Activated B cell treated with CpG ODN at 0.5 μM for 24 hours (primary cell): ENCODE measurements at regions not wholly inside any gene's neighbourhood (a gene's known extent, or its start where the extent isn't known, plus 50 kb on each side); places are given as distances from the start of the nearest gene placed in this dataset.
"Not testable (repeated sequence)": the region's sequence is repeated elsewhere in the genome, so short reads cannot be mapped to it uniquely, and the experiment has no call there.

Experiments
- ATAC-seq: fragments of 200-7000 bp; cut with Tn5 transposase; one replicate; pipeline ENCODE4 v1.10.0; 2021; ENCODE audit warnings: low read depth, mild to moderate bottlenecking, moderate library complexity
- CTCF ChIA-PET: fragments of 350-600 bp; sonication (Branson Sonifier 250); formaldehyde crosslinking; loops from one replicate; lab custom pipeline; 2021; ENCODE audit warnings: antibody characterized with exemption; lab: Charles Lee
- POLR2A ChIA-PET: fragments of 350-600 bp; sonication (Branson Sonifier 250); formaldehyde crosslinking; loops from one replicate; lab custom pipeline; 2021; ENCODE audit warnings: antibody characterized with exemption; lab: Charles Lee
- DNase-seq: peaks from one replicate; pipeline ENCODE4 v3.0.0; 2022
- H3K27ac Mint-ChIP-seq: one replicate; pipeline ENCODE4 v1.8.0; 2020; ENCODE audit warnings: mixed read lengths
- H3K27me3 Mint-ChIP-seq: one replicate; pipeline ENCODE4 v1.8.0; 2021; ENCODE audit warnings: mixed read lengths
- H3K36me3 Mint-ChIP-seq: one replicate; pipeline ENCODE4 v1.8.0; 2021; ENCODE audit warnings: low read depth, mixed read lengths
- H3K4me1 Mint-ChIP-seq: one replicate; pipeline ENCODE4 v1.8.0; 2021; ENCODE audit warnings: mixed read lengths
- H3K4me3 Mint-ChIP-seq: one replicate; pipeline ENCODE4 v1.8.0; 2020; ENCODE audit warnings: mild to moderate bottlenecking, mixed read lengths
- H3K9me3 Mint-ChIP-seq: one replicate; pipeline ENCODE4 v1.8.0; 2020; ENCODE audit warnings: mixed read lengths
- CTCF ChIP-seq: fragments of 200-600 bp; IDR thresholded peaks from one replicate; pipeline ENCODE4 v1.8.0; 2022; ENCODE audit warnings: antibody characterized with exemption, mild to moderate bottlenecking
- intact Hi-C: fragments of 100-400 bp; cut with micrococcal nuclease; formaldehyde crosslinking; loops from one replicate; pipeline ENCODE4 v1.15.1; 2024

DNA sequence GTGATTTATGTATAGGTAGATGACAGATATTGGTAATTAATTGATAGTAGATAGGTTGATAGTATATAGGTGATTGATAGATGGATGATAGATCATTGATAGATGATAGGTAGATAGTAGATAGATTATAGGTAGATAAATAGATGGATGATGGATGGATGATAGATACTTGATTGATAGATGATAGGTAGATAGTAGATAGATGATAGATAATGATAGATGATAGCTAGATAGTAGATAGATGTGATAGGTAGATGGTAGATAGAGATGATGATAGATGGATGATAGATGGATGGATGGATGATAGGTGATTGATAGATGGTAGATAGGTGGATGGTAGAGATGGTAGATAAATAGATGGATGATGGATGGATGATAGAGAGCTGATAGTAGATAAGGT lies 62.0 kb upstream of the SAMD11 start:
- no peak overlapping the region for H3K27ac Mint-ChIP-seq
- TF ChIP-seq CTCF = no peak
- H3K36me3 Mint-ChIP-seq = no peaks in the 10 kb centered on the region
- DNase-seq = no peak
- ChIA-PET CTCF (no interaction called here), POLR2A (no interaction called here)
- H3K9me3 Mint-ChIP-seq = no peaks in the 10 kb centered on the region
- no peak for ATAC-seq
- peaks cover 35% of the 10 kb centered on the region for H3K4me1 Mint-ChIP-seq
- H3K27me3 Mint-ChIP-seq = peaks cover 21% of the 10 kb centered on the region
- H3K4me3 Mint-ChIP-seq = no peak overlapping the region
- intact Hi-C loops = no loop called here

- peaks cover 21% of the 10 kb centered on the region for H3K27me3 Mint-ChIP-seq
- intact Hi-C loops, H3K36me3 Mint-ChIP-seq, ATAC-seq, H3K4me3 Mint-ChIP-seq, H3K9me3 Mint-ChIP-seq, H3K27ac Mint-ChIP-seq, DNase-seq, POLR2A ChIA-PET, CTCF ChIA-PET: not testable (repeated sequence)
- H3K4me1 Mint-ChIP-seq = peaks cover 43% of the 10 kb centered on the region
Measured at GRCh38 chr1:862601-863000, 61.1 kb upstream of the SAMD11 start.

DNA sequence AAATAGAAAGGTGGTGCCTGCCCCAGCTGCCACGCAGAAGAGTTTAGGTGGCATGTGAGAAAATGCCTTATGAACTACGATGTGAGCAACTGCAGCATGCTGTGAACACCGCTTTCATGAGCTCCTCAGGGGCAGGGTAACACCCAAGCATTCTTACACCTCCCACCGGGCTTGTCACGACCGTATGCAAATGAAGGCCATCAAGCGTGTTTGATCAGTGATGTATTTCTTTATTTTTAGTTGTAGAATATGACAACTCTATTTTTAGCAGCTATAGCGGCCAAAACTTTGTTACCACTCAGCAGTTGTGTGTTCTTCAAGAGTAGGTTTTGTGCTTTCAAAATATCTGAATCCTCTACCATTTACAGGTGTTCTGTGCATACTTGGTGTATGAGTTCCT lies 58.1 kb upstream of the SAMD11 start:
- ATAC-seq (peak; percentile 89), DNase-seq (peak; percentile 31)
- intact Hi-C loops, H3K9me3 Mint-ChIP-seq, H3K36me3 Mint-ChIP-seq, CTCF ChIA-PET: not testable (repeated sequence)
- H3K4me3 Mint-ChIP-seq = peak overlapping the region; percentile 71
- H3K4me1 Mint-ChIP-seq = peaks cover 38% of the 10 kb centered on the region
- POLR2A ChIA-PET = interaction anchor here (1.1 kb wide), 1 partner anchor 87 kb away, joined by 5 read pairs; no protein-coding TSS in a partner anchor
- H3K27me3 Mint-ChIP-seq = peaks cover 18% of the 10 kb centered on the region
- H3K27ac Mint-ChIP-seq = peak overlapping the region; percentile 59

DNA sequence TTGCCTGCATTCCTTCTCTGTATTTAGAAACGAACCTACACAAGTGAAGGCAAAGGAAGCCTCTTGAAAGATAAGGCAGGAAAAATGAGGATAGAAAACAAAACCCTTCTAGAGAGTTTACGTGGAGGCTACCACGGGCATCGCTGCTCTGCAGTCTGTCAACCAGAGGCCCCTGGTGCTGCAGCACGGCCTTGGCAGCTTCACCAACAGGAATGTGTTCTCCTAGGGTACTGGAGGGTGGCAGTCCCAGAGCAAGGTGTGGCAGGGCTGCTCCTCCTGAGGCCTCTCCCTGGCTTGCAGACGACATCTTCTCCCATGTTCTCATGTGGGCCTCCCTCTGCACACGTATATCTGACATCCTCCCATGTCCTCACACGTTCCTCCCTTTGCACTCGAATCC lies 57.6 kb upstream of the SAMD11 start:
- ATAC-seq = no peak

DNA sequence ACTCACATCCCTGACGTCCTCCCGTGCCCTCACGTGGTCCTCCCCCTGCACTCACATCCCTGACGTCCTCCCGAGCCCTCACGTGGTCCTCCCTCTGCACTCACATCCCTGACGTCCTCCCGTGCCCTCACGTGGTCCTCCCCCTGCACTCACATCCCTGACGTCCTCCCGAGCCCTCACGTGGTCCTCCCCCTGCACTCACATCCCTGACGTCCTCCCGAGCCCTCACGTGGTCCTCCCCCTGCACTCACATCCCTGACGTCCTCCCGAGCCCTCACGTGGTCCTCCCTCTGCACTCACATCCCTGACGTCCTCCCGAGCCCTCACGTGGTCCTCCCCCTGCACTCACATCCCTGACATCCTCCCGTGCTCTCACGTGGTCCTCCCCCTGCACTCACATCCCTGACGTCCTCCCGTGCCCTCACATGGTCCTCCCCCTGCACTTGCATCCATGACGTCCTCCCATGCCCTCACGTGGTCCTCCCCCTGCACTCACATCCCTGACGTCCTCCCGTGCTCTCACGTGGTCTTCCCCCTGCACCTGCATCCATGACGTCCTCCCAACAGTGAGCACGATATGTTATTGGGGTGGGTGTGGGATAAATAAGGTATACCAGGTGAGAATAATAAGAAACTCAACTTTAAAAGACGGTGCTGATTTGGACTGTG lies 57.0 kb upstream of the SAMD11 start:
- H3K27me3 Mint-ChIP-seq = peaks cover 17% of the 10 kb centered on the region
- H3K27ac Mint-ChIP-seq, ATAC-seq, intact Hi-C loops, H3K9me3 Mint-ChIP-seq, H3K36me3 Mint-ChIP-seq, H3K4me3 Mint-ChIP-seq, POLR2A ChIA-PET, DNase-seq, CTCF ChIA-PET: not testable (repeated sequence)
- H3K4me1 Mint-ChIP-seq = peaks cover 39% of the 10 kb centered on the region

More for the DNA sequence above, 57.6 kb upstream of the SAMD11 start:
- Mint-ChIP-seq H3K4me3 (peak overlapping the region; percentile 71), H3K36me3 (no peaks in the 10 kb centered on the region), H3K9me3 (no peaks in the 10 kb centered on the region), H3K27me3 (peaks cover 17% of the 10 kb centered on the region), H3K4me1 (peaks cover 37% of the 10 kb centered on the region), H3K27ac (no peak overlapping the region)
- no peak for DNase-seq
- ChIA-PET POLR2A (interaction anchor here (1.1 kb wide), 1 partner anchor 88 kb away, joined by 5 read pairs; no protein-coding TSS in a partner anchor), CTCF (no interaction called here)
- no peak for TF ChIP-seq CTCF
- intact Hi-C loops = no loop called here

DNA sequence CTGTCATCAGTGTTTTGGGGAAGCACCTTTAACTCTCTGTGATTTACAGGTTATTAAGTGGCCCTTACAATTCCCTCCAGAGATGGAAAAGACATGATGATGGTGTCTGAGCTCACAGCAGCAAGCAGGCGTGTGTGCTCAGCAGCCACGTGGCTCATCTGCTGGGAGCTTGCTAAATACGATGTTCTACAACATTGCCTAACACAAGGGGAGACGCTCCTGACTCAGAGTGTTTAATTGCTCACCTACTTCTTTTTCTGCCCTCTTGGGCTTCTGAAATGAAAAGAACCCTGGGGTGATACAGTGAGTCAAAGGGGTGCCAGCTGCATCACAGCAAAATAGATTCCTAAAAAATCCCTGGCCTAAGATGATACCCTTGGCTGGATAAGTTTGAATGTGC lies 56.2 kb upstream of the SAMD11 start:
- Mint-ChIP-seq H3K27me3 (peaks cover 14% of the 10 kb centered on the region), H3K27ac (peak overlapping the region; percentile 11), H3K4me1 (peaks cover 37% of the 10 kb centered on the region)
- H3K4me3 Mint-ChIP-seq, ATAC-seq, H3K36me3 Mint-ChIP-seq, intact Hi-C loops, DNase-seq, CTCF ChIA-PET, POLR2A ChIA-PET, H3K9me3 Mint-ChIP-seq: not testable (repeated sequence)

GRCh38 chr1:869499-870244 lies 54.1 kb upstream of the SAMD11 start:
- H3K27me3 Mint-ChIP-seq = peaks cover 11% of the 10 kb centered on the region
- no peaks in the 10 kb centered on the region for H3K9me3 Mint-ChIP-seq
- ChIA-PET CTCF (interaction anchor here (0.7 to 1.1 kb wide), 4 partner anchors 11 to 115 kb away, joined by 3 to 6 read pairs (median 3); no protein-coding TSS in a partner anchor), POLR2A (interaction anchor here (1.1 kb wide), 1 partner anchor 91 kb away, joined by 7 read pairs; no protein-coding TSS in a partner anchor)
- no peak overlapping the region for H3K27ac Mint-ChIP-seq
- intact Hi-C loops = loop anchor here (1.0 kb wide), 1 partner anchor 107 kb away; no protein-coding TSS in a partner anchor
- H3K4me3 Mint-ChIP-seq = peak overlapping the region; percentile 48
- peak; percentile 37 for TF ChIP-seq CTCF
- H3K36me3 Mint-ChIP-seq = no peaks in the 10 kb centered on the region
- DNase-seq (peak; percentile 90), ATAC-seq (peak; percentile 81)
- H3K4me1 Mint-ChIP-seq = peaks cover 35% of the 10 kb centered on the region
